ENCODE measurements at regions not wholly inside any gene's neighbourhood (a gene's known extent, or its start where the extent isn't known, plus 50 kb on each side); places are given as distances from the start of the nearest gene placed in this dataset.

DNA sequence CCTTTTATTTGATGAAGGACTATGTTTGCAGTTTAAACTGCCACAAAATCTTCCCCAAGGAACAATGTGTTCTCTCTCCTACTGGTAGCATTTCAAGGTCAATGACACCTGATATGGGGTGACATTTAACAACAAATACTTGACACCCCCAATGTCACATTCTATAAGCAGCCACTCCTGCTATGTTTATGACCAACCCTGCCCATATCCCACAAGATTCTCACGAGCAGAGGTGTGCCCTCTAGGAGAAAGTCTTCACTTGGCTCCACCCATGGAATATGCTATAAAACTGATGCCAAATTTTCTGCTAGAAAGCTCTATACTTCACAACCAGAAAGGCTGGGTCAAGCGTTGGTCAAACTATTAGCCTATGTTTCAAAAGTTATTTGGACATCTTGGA is 105.6 kb upstream of the ARID2 start:
- H3K27ac Mint-ChIP-seq: no peak overlapping the region
- Histone ChIP-seq H2AFZ (ENCODE audit: insufficient read depth, low read depth, low read length, poor library complexity, severe bottlenecking) (no peak overlapping the region), H3K27ac (ENCODE audit: low read depth in 1 of 2, low read length in 2 of 2) (no peak overlapping the region), H4K20me1 (ENCODE audit: insufficient read depth, low read length) (no peaks in the 10 kb centered on the region), H3K79me2 (ENCODE audit: insufficient read depth, low read length) (no peaks in the 10 kb centered on the region), H3K4me1 (ENCODE audit: control insufficient read depth in 1 of 2, insufficient read depth in 2 of 2, low read length in 2 of 2) (peaks cover 24 to 39% of the 10 kb centered on the region in 2 donors), H3K4me2 (replicated peaks; ENCODE audit: extremely low read depth, low read length, poor library complexity, severe bottlenecking) (no peak overlapping the region), H3K9ac (ENCODE audit: insufficient read depth, low read length, poor library complexity, severe bottlenecking) (no peak overlapping the region), H3K4me3 (replicated peaks in 1 of 3; ENCODE audit: low read depth in 2 of 3, low read length in 3 of 3) (no peak overlapping the region), H3K36me3 (replicated peaks in 1 of 2; ENCODE audit: control insufficient read depth in 1 of 2, insufficient read depth in 2 of 2, low read length in 2 of 2) (no peaks in the 10 kb centered on the region), H3K9me3 (replicated peaks in 1 of 2; ENCODE audit: control insufficient read depth in 1 of 2, insufficient read depth in 1 of 2, low read length in 2 of 2) (no peaks in the 10 kb centered on the region), H3K27me3 (ENCODE audit: control insufficient read depth in 2 of 2, insufficient read depth in 2 of 2, low read length in 2 of 2) (no peaks in the 10 kb centered on the region)
- WGBS (ENCODE audit: insufficient coverage): no CpG with 5 or more reads among the region's 2 CpGs
- intact Hi-C loops (cut with micrococcal nuclease): loop anchor here in 1 of 2 donors (5.0 kb wide), 1 partner anchor 48 kb away; no protein-coding TSS in a partner anchor
- peaks cover 0 to 6% (median 0%) of the 10 kb centered on the region in 7 donors for H3K9me3 Mint-ChIP-seq
- DNase-seq: no peak
- TF ChIP-seq, protein P1, sequence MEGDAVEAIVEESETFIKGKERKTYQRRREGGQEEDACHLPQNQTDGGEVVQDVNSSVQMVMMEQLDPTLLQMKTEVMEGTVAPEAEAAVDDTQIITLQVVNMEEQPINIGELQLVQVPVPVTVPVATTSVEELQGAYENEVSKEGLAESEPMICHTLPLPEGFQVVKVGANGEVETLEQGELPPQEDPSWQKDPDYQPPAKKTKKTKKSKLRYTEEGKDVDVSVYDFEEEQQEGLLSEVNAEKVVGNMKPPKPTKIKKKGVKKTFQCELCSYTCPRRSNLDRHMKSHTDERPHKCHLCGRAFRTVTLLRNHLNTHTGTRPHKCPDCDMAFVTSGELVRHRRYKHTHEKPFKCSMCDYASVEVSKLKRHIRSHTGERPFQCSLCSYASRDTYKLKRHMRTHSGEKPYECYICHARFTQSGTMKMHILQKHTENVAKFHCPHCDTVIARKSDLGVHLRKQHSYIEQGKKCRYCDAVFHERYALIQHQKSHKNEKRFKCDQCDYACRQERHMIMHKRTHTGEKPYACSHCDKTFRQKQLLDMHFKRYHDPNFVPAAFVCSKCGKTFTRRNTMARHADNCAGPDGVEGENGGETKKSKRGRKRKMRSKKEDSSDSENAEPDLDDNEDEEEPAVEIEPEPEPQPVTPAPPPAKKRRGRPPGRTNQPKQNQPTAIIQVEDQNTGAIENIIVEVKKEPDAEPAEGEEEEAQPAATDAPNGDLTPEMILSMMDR (IDR thresholded peaks at IDR 0.05): no peak
- no peaks in the 10 kb centered on the region for H3K27me3 Mint-ChIP-seq (ENCODE audit: low read depth in 3 of 3)
- peaks cover 28% of the 10 kb centered on the region for H3K4me1 Mint-ChIP-seq
- no peaks in the 10 kb centered on the region for H3K36me3 Mint-ChIP-seq
- H3K4me3 Mint-ChIP-seq: no peak overlapping the region

GRCh38 chr12:45626965-45627364 is 102.5 kb upstream of the ARID2 start:
- Histone ChIP-seq H3K9ac (ENCODE audit: insufficient read depth, low read length, poor library complexity, severe bottlenecking) (no peak overlapping the region), H3K4me3 (replicated peaks in 1 of 3; ENCODE audit: low read depth in 2 of 3, low read length in 3 of 3) (no peak overlapping the region), H4K20me1 (ENCODE audit: insufficient read depth, low read length) (no peaks in the 10 kb centered on the region), H3K36me3 (replicated peaks in 1 of 2; ENCODE audit: control insufficient read depth in 1 of 2, insufficient read depth in 2 of 2, low read length in 2 of 2) (no peaks in the 10 kb centered on the region), H3K4me1 (ENCODE audit: control insufficient read depth in 1 of 2, insufficient read depth in 2 of 2, low read length in 2 of 2) (peaks cover 16 to 28% of the 10 kb centered on the region in 2 donors), H2AFZ (ENCODE audit: insufficient read depth, low read depth, low read length, poor library complexity, severe bottlenecking) (no peak overlapping the region), H3K27me3 (ENCODE audit: control insufficient read depth in 2 of 2, insufficient read depth in 2 of 2, low read length in 2 of 2) (no peaks in the 10 kb centered on the region), H3K79me2 (ENCODE audit: insufficient read depth, low read length) (no peaks in the 10 kb centered on the region), H3K9me3 (replicated peaks in 1 of 2; ENCODE audit: control insufficient read depth in 1 of 2, insufficient read depth in 1 of 2, low read length in 2 of 2) (no peaks in the 10 kb centered on the region), H3K27ac (ENCODE audit: low read depth in 1 of 2, low read length in 2 of 2) (no peak overlapping the region), H3K4me2 (replicated peaks; ENCODE audit: extremely low read depth, low read length, poor library complexity, severe bottlenecking) (no peak overlapping the region)
- Mint-ChIP-seq H3K4me3 (no peak overlapping the region), H3K27me3 (ENCODE audit: low read depth in 3 of 3) (no peaks in the 10 kb centered on the region), H3K27ac (no peak overlapping the region), H3K9me3 (no peaks in the 10 kb centered on the region), H3K36me3 (no peaks in the 10 kb centered on the region), H3K4me1 (peaks cover 17% of the 10 kb centered on the region)
- 93% methylated on average over 2 of the region's 2 CpGs for WGBS (ENCODE audit: insufficient coverage)
- TF ChIP-seq, protein P1 (IDR thresholded peaks at IDR 0.05): no peak
- intact Hi-C loops (cut with micrococcal nuclease): no loop called here
- DNase-seq: no peak

Data from CD14-positive monocyte (primary cell).